IMR-90 (cell line): ENCODE measurements at regions not wholly inside any gene's neighbourhood (a gene's known extent, or its start where the extent isn't known, plus 50 kb on each side); places are given as distances from the start of the nearest gene placed in this dataset.

ENCODE experiments used
- ATAC-seq: fragments of 200-7000 bp; cut with Tn5 transposase; 2 replicates; pipeline ENCODE4 v1.9.1; 2020; ENCODE audit warnings: low read depth, mild to moderate bottlenecking, moderate library complexity
- BruUV-seq: library from RNA; stranded (reverse); fragments of 400-500 nt; replicated peaks from 2 replicates; lab custom pipeline; 2021; lab: Mats Ljungman, UMichigan
- CTCF ChIA-PET: fragments of 300-600 bp; formaldehyde crosslinking; extraction: SDS; loops from one replicate; lab custom pipeline; 2021; ENCODE audit warnings: antibody characterized with exemption; lab: Yijun Ruan, JAX
- POLR2A ChIA-PET: fragments of 300-600 bp; sonication (Branson Sonifier 250); formaldehyde crosslinking; loops from one replicate; lab custom pipeline; 2022; ENCODE audit warnings: antibody characterized with exemption; ENCODE audit not compliant: unreplicated experiment; lab: Charles Lee
- DNase-seq: peaks from one replicate; pipeline ENCODE4 v3.0.0; 2013
- H2AFZ ChIP-seq: replicated peaks from 2 replicates; pipeline ENCODE3; 2013; ENCODE audit warnings: low read length, mild to moderate bottlenecking; ENCODE audit not compliant: poor library complexity
- H2AK5ac ChIP-seq: 2 replicates; pipeline ENCODE4 v1.6.1; 2013; ENCODE audit warnings: low read depth, low read length, inconsistent platforms
- H2AK9ac ChIP-seq: replicated peaks from 2 replicates; pipeline ENCODE3; 2013; ENCODE audit warnings: mild to moderate bottlenecking, low read depth, low read length, moderate library complexity; ENCODE audit not compliant: poor library complexity
- H2BK120ac ChIP-seq: 2 replicates; pipeline ENCODE4 v1.6.1; 2013; ENCODE audit warnings: low read depth, low read length, inconsistent platforms
- H2BK15ac ChIP-seq: 3 replicates; pipeline ENCODE4 v1.6.1; 2013; ENCODE audit warnings: low read depth, low read length, inconsistent platforms
- H2BK20ac ChIP-seq: 2 replicates; pipeline ENCODE4 v1.6.1; 2013; ENCODE audit warnings: low read depth, mild to moderate bottlenecking, inconsistent platforms, low read length, moderate library complexity
- H2BK5ac ChIP-seq: 2 replicates; pipeline ENCODE4 v1.6.1; 2013; ENCODE audit warnings: mild to moderate bottlenecking, low read depth, low read length, inconsistent platforms; ENCODE audit not compliant: poor library complexity, severe bottlenecking
- H3K14ac ChIP-seq: replicated peaks from 2 replicates; pipeline ENCODE4 v1.6.1; 2013; ENCODE audit warnings: low read depth, low read length, inconsistent platforms
- H3K18ac ChIP-seq: 2 replicates; pipeline ENCODE4 v1.6.1; 2013; ENCODE audit warnings: low read depth, low read length, control low read depth
- H3K23ac ChIP-seq: 2 replicates; pipeline ENCODE4 v1.6.1; 2013; ENCODE audit warnings: low read depth, low read length, inconsistent platforms
- H3K27ac ChIP-seq: 2 replicates; pipeline ENCODE4 v1.5.1; 2013; ENCODE audit warnings: mild to moderate bottlenecking, control low read depth, low read length; ENCODE audit not compliant: insufficient read depth
- H3K27me3 ChIP-seq: 2 replicates; pipeline ENCODE4 v1.6.1; 2013; ENCODE audit warnings: low read length; ENCODE audit not compliant: control insufficient read depth, insufficient read depth
- H3K36me3 ChIP-seq: 2 replicates; pipeline ENCODE4 v1.6.1; 2013; ENCODE audit warnings: low read length, mixed read lengths; ENCODE audit not compliant: control insufficient read depth, insufficient read depth
- H3K4ac ChIP-seq: 2 replicates; pipeline ENCODE4 v1.6.1; 2013; ENCODE audit warnings: low read depth, low read length, inconsistent platforms
- H3K4me1 ChIP-seq: 2 replicates; pipeline ENCODE4 v1.6.1; 2013; ENCODE audit warnings: low read length, mixed read lengths; ENCODE audit not compliant: control insufficient read depth, insufficient read depth
- H3K4me2 ChIP-seq: 2 replicates; pipeline ENCODE4 v1.6.1; 2013; ENCODE audit warnings: low read depth, mild to moderate bottlenecking, control low read depth, low read length, moderate library complexity
- H3K4me3 ChIP-seq: 2 replicates; pipeline ENCODE4 v1.5.1; 2013; ENCODE audit warnings: low read depth, mild to moderate bottlenecking, control low read depth, low read length, moderate library complexity; ENCODE audit not compliant: insufficient read depth
- H3K56ac ChIP-seq: 2 replicates; pipeline ENCODE4 v1.6.1; 2013; ENCODE audit warnings: low read length, inconsistent platforms; ENCODE audit not compliant: insufficient read depth; ENCODE audit errors: extremely low read depth
- H3K79me1 ChIP-seq, 2 experiments: 2 replicates each; pipeline ENCODE4 v1.6.1; 2013; ENCODE audit warnings: low read length in 2 of 2, inconsistent platforms in 1 of 2, low read depth in 1 of 2
- H3K9ac ChIP-seq: 2 replicates; pipeline ENCODE4 v1.6.1; 2013; ENCODE audit warnings: low read depth, low read length, control low read depth
- H3K9me1 ChIP-seq: 2 replicates; pipeline ENCODE4 v1.6.1; 2013; ENCODE audit warnings: low read length, inconsistent platforms; ENCODE audit not compliant: insufficient read depth
- H3K9me3 ChIP-seq: 2 replicates; pipeline ENCODE4 v1.6.1; 2013; ENCODE audit warnings: low read length; ENCODE audit not compliant: control insufficient read depth, insufficient read depth
- H4K20me1 ChIP-seq: 2 replicates; pipeline ENCODE4 v1.6.1; 2013; ENCODE audit warnings: low read length, inconsistent platforms; ENCODE audit not compliant: insufficient read depth
- H4K5ac ChIP-seq: 2 replicates; pipeline ENCODE4 v1.6.1; 2013; ENCODE audit warnings: mild to moderate bottlenecking, low read depth, low read length, control low read depth
- H4K8ac ChIP-seq, 2 experiments: 2 replicates each; pipeline ENCODE4 v1.6.1; 2013; ENCODE audit warnings: low read depth in 2 of 2, low read length in 2 of 2, control low read depth in 1 of 2, inconsistent platforms in 1 of 2
- H4K91ac ChIP-seq: 2 replicates; pipeline ENCODE4 v1.6.1; 2013; ENCODE audit warnings: low read depth, low read length, inconsistent platforms; ENCODE audit not compliant: insufficient read depth
- BHLHE40 ChIP-seq: fragments of 150-350 bp; IDR thresholded peaks from 2 replicates; pipeline ENCODE4 v1.6.1; 2016; ENCODE audit warnings: mild to moderate bottlenecking, low read depth, low read length
- CEBPB ChIP-seq: IDR thresholded peaks from 2 replicates; pipeline ENCODE4 v1.6.1; 2012; ENCODE audit warnings: low read depth, low read length, improper control_type of control experiment
- CHD1 ChIP-seq: IDR thresholded peaks from 2 replicates; pipeline ENCODE4 v1.6.1; 2012; ENCODE audit warnings: low read depth, low read length, improper control_type of control experiment
- CTCF ChIP-seq: conservative IDR thresholded peaks from 2 replicates; pipeline ENCODE4 v1.5.1; 2012; ENCODE audit warnings: mild to moderate bottlenecking, low read depth, low read length, improper control_type of control experiment
- ELK1 ChIP-seq: fragments of 150-350 bp; IDR thresholded peaks from 2 replicates; pipeline ENCODE4 v1.6.1; 2016; ENCODE audit warnings: low read depth, mild to moderate bottlenecking, low read length, moderate library complexity, borderline replicate concordance
- FOS ChIP-seq: fragments of 150-350 bp; IDR thresholded peaks from 2 replicates; pipeline ENCODE4 v1.6.1; 2016; ENCODE audit warnings: low read depth, low read length
- MAFK ChIP-seq: IDR thresholded peaks from 2 replicates; pipeline ENCODE4 v1.6.1; 2012; ENCODE audit warnings: low read depth, low read length, improper control_type of control experiment
- MAZ ChIP-seq: IDR thresholded peaks from 2 replicates; pipeline ENCODE4 v1.6.1; 2012; ENCODE audit warnings: low read depth, mild to moderate bottlenecking, low read length, improper control_type of control experiment, moderate library complexity, borderline replicate concordance
- POLR2A ChIP-seq: IDR thresholded peaks from 2 replicates; pipeline ENCODE4 v1.6.1; 2012; ENCODE audit warnings: mild to moderate bottlenecking, low read depth, low read length
- RAD21 ChIP-seq: IDR thresholded peaks from 2 replicates; pipeline ENCODE4 v1.6.1; 2012; ENCODE audit warnings: low read length, improper control_type of control experiment
- RCOR1 ChIP-seq: IDR thresholded peaks from 2 replicates; pipeline ENCODE4 v1.6.1; 2012; ENCODE audit warnings: mild to moderate bottlenecking, low read length, improper control_type of control experiment; ENCODE audit not compliant: insufficient replicate concordance
- RFX5 ChIP-seq: IDR thresholded peaks from 2 replicates; pipeline ENCODE4 v1.8.0; 2012; ENCODE audit warnings: low read depth, mild to moderate bottlenecking, low read length, moderate library complexity
- SMC3 ChIP-seq: fragments of 150-350 bp; IDR thresholded peaks from 2 replicates; pipeline ENCODE4 v1.6.1; 2016; ENCODE audit warnings: low read depth, mild to moderate bottlenecking, antibody characterized with exemption, low read length, moderate library complexity
- USF2 ChIP-seq: fragments of 150-350 bp; IDR thresholded peaks from 2 replicates; pipeline ENCODE4 v1.6.1; 2017; ENCODE audit warnings: mild to moderate bottlenecking, antibody characterized with exemption, low read length, low read depth
- WGBS, 2 experiments: methylation state at CpG; one replicate each; pipeline versions ENCODE4 v1.1.5 to v1.1.7; 2013; ENCODE audit warnings: missing lambda C conversion rate in 2 of 2; ENCODE audit not compliant: insufficient read length in 1 of 2; ENCODE audit errors: extremely low coverage in 2 of 2; 5-methylcytosine and 5-hydroxymethylcytosine counted together
- dilution Hi-C: fragments of 300-500 bp; cut with HindIII; formaldehyde crosslinking; loops from one replicate; pipeline ENCODE4 v1.14.3; 2018; ENCODE audit warnings: low sequenced_read_pairs; ENCODE audit not compliant: unreplicated experiment
- in situ Hi-C: fragments of 300-500 bp; cut with MboI; formaldehyde crosslinking; loops from 3 replicates; pipeline ENCODE4 v1.14.3; 2019; ENCODE audit warnings: low sequenced_read_pairs, inconsistent platforms, mixed read lengths
- intact Hi-C: fragments of 100-400 bp; cut with micrococcal nuclease; formaldehyde crosslinking; loops from 2 replicates; pipeline ENCODE4 v1.10.0; 2022

- DNase-seq = no peak
- no peak overlapping the region for H2AK9ac ChIP-seq
- no peaks in the 10 kb centered on the region for H3K36me3 ChIP-seq
- H2AK5ac ChIP-seq = no peak overlapping the region
- H4K5ac ChIP-seq = no peak overlapping the region
- ChIA-PET POLR2A (no interaction called here), CTCF (no interaction called here)
- intact Hi-C loops (no loop called here), in situ Hi-C loops (no loop called here), dilution Hi-C loops (no loop called here)
- no peaks in the 10 kb centered on the region for H3K9me1 ChIP-seq
- H2AFZ ChIP-seq = no peak overlapping the region
- H4K20me1 ChIP-seq = no peaks in the 10 kb centered on the region
- H3K56ac ChIP-seq = no peak overlapping the region
- no peak overlapping the region for H2BK20ac ChIP-seq
- H3K18ac ChIP-seq = no peak overlapping the region
- H3K23ac ChIP-seq = no peak overlapping the region
- H3K9ac ChIP-seq = no peak overlapping the region
- no peak for ATAC-seq
- no peak overlapping the region for H3K4me3 ChIP-seq
- no peak for TF ChIP-seq POLR2A
- TF ChIP-seq RCOR1 = no peak
- TF ChIP-seq MAFK = no peak
- TF ChIP-seq RAD21 = no peak
- no peak for TF ChIP-seq CTCF
- TF ChIP-seq ELK1 = no peak
- TF ChIP-seq MAZ = no peak
- TF ChIP-seq SMC3 = no peak
- no peak for TF ChIP-seq CEBPB
- no peak for TF ChIP-seq RFX5
- TF ChIP-seq USF2 = no peak
- TF ChIP-seq FOS = no peak
- no peak for TF ChIP-seq BHLHE40
- no peak for TF ChIP-seq CHD1
- no peaks in the 10 kb centered on the region for H3K27me3 ChIP-seq
- WGBS, 2 experiments = no CpG with 5 or more reads among the region's 1 CpG
- H2BK15ac ChIP-seq = no peak overlapping the region
- H3K14ac ChIP-seq = no peak overlapping the region
- no TSS peak for BruUV-seq
- no peak overlapping the region for H3K27ac ChIP-seq
- no peak overlapping the region for H3K4me2 ChIP-seq
- H3K9me3 ChIP-seq = peaks cover 9% of the 10 kb centered on the region
- no peak overlapping the region for H4K91ac ChIP-seq
- H3K4me1 ChIP-seq = no peaks in the 10 kb centered on the region
- H2BK120ac ChIP-seq = no peak overlapping the region
- H2BK5ac ChIP-seq = no peak overlapping the region
- no peak overlapping the region for H4K8ac ChIP-seq
- no peaks in the 10 kb centered on the region for H3K79me1 ChIP-seq
- H3K4ac ChIP-seq = no peak overlapping the region
These were observed 637.2 kb downstream of the DCDC2C start for GRCh38 chr2:4340536-4340935.
